ENCODE measurements at regions not wholly inside any gene's neighbourhood (a gene's known extent, or its start where the extent isn't known, plus 50 kb on each side); places are given as distances from the start of the nearest gene placed in this dataset.

DNA sequence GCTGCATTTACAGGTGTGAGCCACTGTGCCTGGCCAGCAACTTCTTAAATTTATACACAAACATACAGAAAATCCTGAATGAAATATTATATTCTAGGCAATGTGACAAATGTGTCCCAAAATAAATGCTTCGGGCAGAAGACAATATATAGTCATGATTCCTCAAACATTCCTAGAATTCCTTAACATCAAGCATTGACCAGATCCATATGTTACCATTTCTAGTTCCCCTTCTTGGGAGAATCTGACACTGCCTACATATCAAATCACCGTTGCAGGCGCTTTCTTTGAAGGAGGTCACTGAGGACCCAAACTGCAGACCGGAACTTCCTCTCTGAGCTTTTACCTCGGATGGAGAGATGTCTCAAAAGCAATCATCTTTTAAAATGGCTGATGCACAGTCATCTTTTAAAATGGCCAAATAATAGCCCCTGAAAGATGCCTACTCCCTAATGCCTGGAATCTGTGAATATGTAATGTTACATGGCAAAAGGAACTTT lies 323.5 kb downstream of the PHF14 start:
- no peaks in the 10 kb centered on the region for H4K20me1 ChIP-seq (ENCODE audit: insufficient read depth, low read length)
- H3K79me2 ChIP-seq (ENCODE audit: insufficient read depth, low read length), result no peaks in the 10 kb centered on the region
- ATAC-seq, result no peak
- TF ChIP-seq CREB3 (CRISPR knock-in tag; IDR thresholded peaks at IDR 0.05), result no peak
- TF ChIP-seq AGO1 (IDR thresholded peaks at IDR 0.05; ENCODE audit: low read depth, low read length, poor library complexity, severe bottlenecking), result no peak
- no peak for TF ChIP-seq NR2F1 (CRISPR knock-in tag; IDR thresholded peaks at IDR 0.05)
- no peak for TF ChIP-seq ZNF703 (CRISPR knock-in tag; IDR thresholded peaks at IDR 0.05; ENCODE audit: borderline replicate concordance)
- TF ChIP-seq ZNF605 (CRISPR knock-in tag; IDR thresholded peaks at IDR 0.05), result no peak
- TF ChIP-seq, protein P1, sequence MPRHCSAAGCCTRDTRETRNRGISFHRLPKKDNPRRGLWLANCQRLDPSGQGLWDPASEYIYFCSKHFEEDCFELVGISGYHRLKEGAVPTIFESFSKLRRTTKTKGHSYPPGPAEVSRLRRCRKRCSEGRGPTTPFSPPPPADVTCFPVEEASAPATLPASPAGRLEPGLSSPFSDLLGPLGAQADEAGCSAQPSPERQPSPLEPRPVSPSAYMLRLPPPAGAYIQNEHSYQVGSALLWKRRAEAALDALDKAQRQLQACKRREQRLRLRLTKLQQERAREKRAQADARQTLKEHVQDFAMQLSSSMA (CRISPR knock-in tag; IDR thresholded peaks at IDR 0.05), result no peak
- no peak for TF ChIP-seq ZNF790 (CRISPR knock-in tag; IDR thresholded peaks at IDR 0.05; ENCODE audit: borderline replicate concordance)
- TF ChIP-seq BATF2 (CRISPR knock-in tag; IDR thresholded peaks at IDR 0.05), result no peak
- no peak for TF ChIP-seq ZNF580 (CRISPR knock-in tag; IDR thresholded peaks at IDR 0.05; ENCODE audit: borderline replicate concordance, low read depth)
- TF ChIP-seq ZNF839 (CRISPR knock-in tag; IDR thresholded peaks at IDR 0.05; ENCODE audit: borderline replicate concordance), result no peak
- TF ChIP-seq JUND (CRISPR knock-in tag; IDR thresholded peaks at IDR 0.05), result no peak
- no peak for TF ChIP-seq EZH2 (conservative IDR thresholded peaks at IDR 0.05; ENCODE audit: low read depth, low read length)
- TF ChIP-seq FOSL2 (CRISPR knock-in tag; IDR thresholded peaks at IDR 0.05), result no peak
- TF ChIP-seq RBM22 (optimal IDR thresholded peaks at IDR 0.05; ENCODE audit: low read length), result no peak
- TF ChIP-seq, protein P2, sequence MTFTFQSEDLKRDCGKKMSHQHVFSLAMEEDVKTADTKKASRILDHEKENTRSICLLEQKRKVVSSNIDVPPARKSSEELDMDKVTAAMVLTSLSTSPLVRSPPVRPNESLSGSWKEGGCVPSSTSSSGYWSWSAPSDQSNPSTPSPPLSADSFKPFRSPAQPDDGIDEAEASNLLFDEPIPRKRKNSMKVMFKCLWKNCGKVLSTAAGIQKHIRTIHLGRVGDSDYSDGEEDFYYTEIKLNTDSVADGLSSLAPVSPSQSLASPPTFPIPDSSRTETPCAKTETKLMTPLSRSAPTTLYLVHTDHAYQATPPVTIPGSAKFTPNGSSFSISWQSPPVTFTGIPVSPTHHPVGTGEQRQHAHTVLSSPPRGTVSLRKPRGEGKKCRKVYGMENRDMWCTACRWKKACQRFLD (CRISPR knock-in tag; IDR thresholded peaks at IDR 0.05; ENCODE audit: borderline replicate concordance), result no peak
- no peak for TF ChIP-seq KLF15 (CRISPR knock-in tag; IDR thresholded peaks at IDR 0.05; ENCODE audit: borderline replicate concordance)
- TF ChIP-seq CHD2 (IDR thresholded peaks at IDR 0.05; ENCODE audit: low read depth, low read length), result no peak
- TF ChIP-seq PHF20 (CRISPR knock-in tag; IDR thresholded peaks at IDR 0.05), result no peak
- no peak for TF ChIP-seq MIXL1 (CRISPR knock-in tag; IDR thresholded peaks at IDR 0.05)
- H3K27ac ChIP-seq (ENCODE audit: extremely low read length, insufficient read depth, low read length), result no peak overlapping the region
- DNase-seq (ENCODE audit: low spot score), result no peak
- H3K4me1 ChIP-seq (ENCODE audit: insufficient read depth, low read length), result no peaks in the 10 kb centered on the region
- BruUV-seq (replicated peaks), result no TSS peak
- H3K4me3 ChIP-seq (replicated peaks in 1 of 3; ENCODE audit: insufficient read depth in 1 of 3, low read depth in 2 of 3, low read length in 3 of 3), result no peak overlapping the region
- in situ Hi-C loops (cut with HindIII; ENCODE audit: extremely low pct_ligation_motif_present, low pct_unique_long_range_greater_than_20kb), result no loop called here
- intact Hi-C loops (cut with micrococcal nuclease; ENCODE audit: unreplicated experiment), result no loop called here
- WGBS (ENCODE audit: low lambda C conversion rate), result 52% methylated on average over 5 of the region's 5 CpGs
- FAIRE-seq, result no peak
- no peak overlapping the region for H3K9ac ChIP-seq (ENCODE audit: insufficient read depth, low read depth, low read length)
- H2AFZ ChIP-seq (ENCODE audit: low read length), result no peak overlapping the region
- H3K27me3 ChIP-seq (ENCODE audit: control insufficient read depth in 1 of 2, insufficient read depth in 2 of 2, low read length in 2 of 2), result no peaks in the 10 kb centered on the region
- CTCF ChIA-PET (ENCODE audit: low intra/inter-chr PET ratio, low total read pairs), result no interaction called here
- POLR2A ChIA-PET, result no interaction called here
- no peak overlapping the region for H3K4me2 ChIP-seq (ENCODE audit: low read depth, low read length)
- no peaks in the 10 kb centered on the region for H3K36me3 ChIP-seq (replicated peaks in 1 of 2; ENCODE audit: control insufficient read depth in 1 of 2, insufficient read depth in 2 of 2, low read length in 2 of 2)
- no peaks in the 10 kb centered on the region for H3K9me3 ChIP-seq (ENCODE audit: low read length)

All from HepG2 (cell line).